ENCODE measurements at regions not wholly inside any gene's neighbourhood (a gene's known extent, or its start where the extent isn't known, plus 50 kb on each side); places are given as distances from the start of the nearest gene placed in this dataset.

DNA sequence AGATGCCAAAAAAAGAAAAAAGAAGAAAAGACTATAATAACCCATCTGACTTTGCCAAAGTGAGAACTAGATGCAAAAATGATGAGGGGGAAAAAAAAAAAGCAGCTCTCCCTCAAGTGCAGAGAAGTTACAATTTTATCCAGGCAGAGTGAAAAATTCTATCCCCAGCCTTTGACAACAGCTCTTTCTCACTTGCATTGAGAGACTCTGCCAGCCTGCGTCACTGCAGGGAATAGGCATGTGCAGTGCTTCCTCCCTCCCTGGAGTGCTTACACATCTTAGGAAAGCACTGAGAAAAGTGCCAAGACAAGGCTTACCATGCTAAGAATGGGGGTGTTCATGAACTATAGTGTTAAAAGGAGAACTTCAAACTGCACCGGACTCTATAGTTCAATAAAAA is 418.6 kb upstream of the TYRP1 start:
- H3K4me1 ChIP-seq (ENCODE audit: control insufficient read depth, extremely low read depth, insufficient read depth, low read length), result no peaks in the 10 kb centered on the region
- DNase-seq (ENCODE audit: low read depth, low spot score), result no peak
- no peak overlapping the region for H3K27ac ChIP-seq (ENCODE audit: insufficient read depth, low read depth, low read length)
- no peaks in the 10 kb centered on the region for H3K36me3 ChIP-seq (ENCODE audit: control insufficient read depth in 2 of 2, extremely low read depth in 1 of 2, insufficient read depth in 2 of 2, low read length in 2 of 2)
- CTCF ChIA-PET, result no interaction called here
- no peaks in the 10 kb centered on the region for H3K27me3 ChIP-seq (ENCODE audit: control insufficient read depth in 2 of 2, insufficient read depth in 2 of 2, low read length in 2 of 2)
- POLR2A ChIA-PET, result no interaction called here
- no peaks in the 10 kb centered on the region for H4K20me1 ChIP-seq (replicated peaks; ENCODE audit: control insufficient read depth, extremely low read depth, insufficient read depth, low read length)
- H3K79me2 ChIP-seq (ENCODE audit: control insufficient read depth, insufficient read depth, low read length), result no peaks in the 10 kb centered on the region
- H3K9ac ChIP-seq (replicated peaks; ENCODE audit: extremely low read depth, insufficient read depth, low read length), result no peak overlapping the region
- intact Hi-C loops (cut with micrococcal nuclease) (no loop called here), dilution Hi-C loops (cut with MboI; ENCODE audit: extremely low pct_ligation_motif_present, low sequenced_read_pairs) (no loop called here)
- H2AFZ ChIP-seq (ENCODE audit: low read depth, low read length), result no peak overlapping the region
- no peak overlapping the region for H3K4me3 ChIP-seq (replicated peaks in 1 of 3; ENCODE audit: insufficient read depth in 1 of 3, low read depth in 1 of 3, low read length in 3 of 3)
- TF ChIP-seq, protein P1, sequence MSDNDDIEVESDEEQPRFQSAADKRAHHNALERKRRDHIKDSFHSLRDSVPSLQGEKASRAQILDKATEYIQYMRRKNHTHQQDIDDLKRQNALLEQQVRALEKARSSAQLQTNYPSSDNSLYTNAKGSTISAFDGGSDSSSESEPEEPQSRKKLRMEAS (IDR thresholded peaks at IDR 0.05; ENCODE audit: insufficient read depth, insufficient read length), result no peak
- TF ChIP-seq POLR2A (IDR thresholded peaks at IDR 0.05; ENCODE audit: low read depth, low read length) (no peak), POLR2AphosphoS5 (IDR thresholded peaks at IDR 0.05; ENCODE audit: insufficient read depth, low read depth, low read length) (no peak), JUN (IDR thresholded peaks at IDR 0.05; ENCODE audit: borderline replicate concordance, insufficient read depth, insufficient read length, low read depth) (no peak), FOS (IDR thresholded peaks at IDR 0.05; ENCODE audit: borderline replicate concordance, insufficient read depth, low read length) (no peak), EZH2 (IDR thresholded peaks at IDR 0.05; ENCODE audit: borderline replicate concordance, low read depth, low read length, severe bottlenecking) (no peak), GATA2 (IDR thresholded peaks at IDR 0.05; ENCODE audit: insufficient read depth, insufficient read length, low read depth, low read length) (no peak), MYC (IDR thresholded peaks at IDR 0.05; ENCODE audit: low read depth, low read length) (no peak)
- TF ChIP-seq, protein P2, sequence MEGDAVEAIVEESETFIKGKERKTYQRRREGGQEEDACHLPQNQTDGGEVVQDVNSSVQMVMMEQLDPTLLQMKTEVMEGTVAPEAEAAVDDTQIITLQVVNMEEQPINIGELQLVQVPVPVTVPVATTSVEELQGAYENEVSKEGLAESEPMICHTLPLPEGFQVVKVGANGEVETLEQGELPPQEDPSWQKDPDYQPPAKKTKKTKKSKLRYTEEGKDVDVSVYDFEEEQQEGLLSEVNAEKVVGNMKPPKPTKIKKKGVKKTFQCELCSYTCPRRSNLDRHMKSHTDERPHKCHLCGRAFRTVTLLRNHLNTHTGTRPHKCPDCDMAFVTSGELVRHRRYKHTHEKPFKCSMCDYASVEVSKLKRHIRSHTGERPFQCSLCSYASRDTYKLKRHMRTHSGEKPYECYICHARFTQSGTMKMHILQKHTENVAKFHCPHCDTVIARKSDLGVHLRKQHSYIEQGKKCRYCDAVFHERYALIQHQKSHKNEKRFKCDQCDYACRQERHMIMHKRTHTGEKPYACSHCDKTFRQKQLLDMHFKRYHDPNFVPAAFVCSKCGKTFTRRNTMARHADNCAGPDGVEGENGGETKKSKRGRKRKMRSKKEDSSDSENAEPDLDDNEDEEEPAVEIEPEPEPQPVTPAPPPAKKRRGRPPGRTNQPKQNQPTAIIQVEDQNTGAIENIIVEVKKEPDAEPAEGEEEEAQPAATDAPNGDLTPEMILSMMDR (IDR thresholded peaks at IDR 0.05; ENCODE audit: extremely low read depth in 1 of 2, insufficient read depth in 1 of 2, low read depth in 1 of 2, low read length in 2 of 2), result no peak
- H3K9me1 ChIP-seq (replicated peaks; ENCODE audit: control insufficient read depth, extremely low read depth, insufficient read depth, low read length), result no peaks in the 10 kb centered on the region
- H3K4me2 ChIP-seq (ENCODE audit: insufficient read depth, low read length), result no peak overlapping the region
- no peak for FAIRE-seq
- no TSS peak for BruUV-seq (replicated peaks)
- no peaks in the 10 kb centered on the region for H3K9me3 ChIP-seq (replicated peaks; ENCODE audit: control insufficient read depth, insufficient read depth, low read length)
